ENCODE measurements at regions not wholly inside any gene's neighbourhood (a gene's known extent, or its start where the extent isn't known, plus 50 kb on each side); places are given as distances from the start of the nearest gene placed in this dataset.

DNA sequence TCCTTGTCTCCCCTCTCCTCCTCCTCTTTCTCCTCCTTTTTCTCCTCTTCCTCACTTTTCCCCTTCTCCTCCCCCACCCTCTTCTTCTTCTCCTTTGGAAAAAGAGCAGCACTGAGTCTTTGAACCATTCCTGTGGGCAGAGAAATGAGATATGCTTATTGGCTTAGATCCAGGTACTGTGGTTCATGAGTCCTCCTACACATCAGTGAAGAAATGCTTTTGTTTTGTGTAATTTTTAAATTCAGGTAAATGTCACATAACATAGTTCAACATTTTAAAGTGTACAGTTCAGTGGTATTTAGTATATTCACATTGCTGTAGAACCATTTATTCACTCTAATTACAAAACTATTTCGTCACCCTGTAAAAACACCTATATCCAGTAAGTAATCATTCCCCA is 402.1 kb downstream of the AACS start:
- 64 to 82% methylated on average over 1 of the region's 1 CpG for WGBS, 2 donors
- Histone ChIP-seq H3K4me3 (ENCODE audit: low read depth in 1 of 2, low read length in 2 of 2) (no peak overlapping the region), H3K36me3 (ENCODE audit: control insufficient read depth in 2 of 2, insufficient read depth in 2 of 2, low read length in 1 of 2) (no peaks in the 10 kb centered on the region), H3K4me1 (ENCODE audit: control insufficient read depth in 2 of 2, insufficient read depth in 2 of 2, low read length in 1 of 2) (no peaks in the 10 kb centered on the region), H3K27ac (ENCODE audit: low read depth in 2 of 2, low read length in 1 of 2) (no peak overlapping the region), H3K9me3 (ENCODE audit: control insufficient read depth in 2 of 2, insufficient read depth in 1 of 2, low read depth in 1 of 2, low read length in 1 of 2) (no peaks in the 10 kb centered on the region), H3K27me3 (ENCODE audit: control insufficient read depth in 1 of 2, insufficient read depth in 2 of 2, low read length in 2 of 2) (no peaks in the 10 kb centered on the region)

DNA sequence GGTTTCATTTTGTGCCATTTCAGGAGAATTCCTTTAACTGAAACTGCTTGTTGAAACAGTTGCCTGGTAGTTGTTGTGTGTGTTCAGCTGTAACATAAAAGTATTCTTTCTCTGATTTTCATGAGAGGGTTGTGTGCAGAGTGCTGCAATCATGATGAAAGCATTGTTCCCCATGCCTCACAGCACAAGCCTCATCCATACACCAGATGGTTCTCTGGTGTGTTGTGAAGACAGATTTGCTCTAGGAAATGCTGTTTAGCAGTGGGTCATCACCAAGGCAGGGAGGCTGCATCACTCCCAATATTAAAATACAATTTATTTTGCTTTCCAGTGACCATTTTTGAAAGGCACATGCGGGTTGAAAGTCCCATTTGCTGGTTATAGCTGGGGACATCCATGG is 404.4 kb downstream of the AACS start:
- no peak overlapping the region for H3K27ac ChIP-seq (ENCODE audit: low read depth in 2 of 2, low read length in 1 of 2)
- WGBS, 2 donors: 67 to 90% methylated on average over 1 of the region's 1 CpG
- H3K27me3 ChIP-seq (ENCODE audit: control insufficient read depth in 1 of 2, insufficient read depth in 2 of 2, low read length in 2 of 2): no peaks in the 10 kb centered on the region
- no peaks in the 10 kb centered on the region for H3K36me3 ChIP-seq (ENCODE audit: control insufficient read depth in 2 of 2, insufficient read depth in 2 of 2, low read length in 1 of 2)
- no peak overlapping the region for H3K4me3 ChIP-seq (ENCODE audit: low read depth in 1 of 2, low read length in 2 of 2)
- H3K9me3 ChIP-seq (ENCODE audit: control insufficient read depth in 2 of 2, insufficient read depth in 1 of 2, low read depth in 1 of 2, low read length in 1 of 2): no peaks in the 10 kb centered on the region
- H3K4me1 ChIP-seq (ENCODE audit: control insufficient read depth in 2 of 2, insufficient read depth in 2 of 2, low read length in 1 of 2): no peaks in the 10 kb centered on the region

DNA sequence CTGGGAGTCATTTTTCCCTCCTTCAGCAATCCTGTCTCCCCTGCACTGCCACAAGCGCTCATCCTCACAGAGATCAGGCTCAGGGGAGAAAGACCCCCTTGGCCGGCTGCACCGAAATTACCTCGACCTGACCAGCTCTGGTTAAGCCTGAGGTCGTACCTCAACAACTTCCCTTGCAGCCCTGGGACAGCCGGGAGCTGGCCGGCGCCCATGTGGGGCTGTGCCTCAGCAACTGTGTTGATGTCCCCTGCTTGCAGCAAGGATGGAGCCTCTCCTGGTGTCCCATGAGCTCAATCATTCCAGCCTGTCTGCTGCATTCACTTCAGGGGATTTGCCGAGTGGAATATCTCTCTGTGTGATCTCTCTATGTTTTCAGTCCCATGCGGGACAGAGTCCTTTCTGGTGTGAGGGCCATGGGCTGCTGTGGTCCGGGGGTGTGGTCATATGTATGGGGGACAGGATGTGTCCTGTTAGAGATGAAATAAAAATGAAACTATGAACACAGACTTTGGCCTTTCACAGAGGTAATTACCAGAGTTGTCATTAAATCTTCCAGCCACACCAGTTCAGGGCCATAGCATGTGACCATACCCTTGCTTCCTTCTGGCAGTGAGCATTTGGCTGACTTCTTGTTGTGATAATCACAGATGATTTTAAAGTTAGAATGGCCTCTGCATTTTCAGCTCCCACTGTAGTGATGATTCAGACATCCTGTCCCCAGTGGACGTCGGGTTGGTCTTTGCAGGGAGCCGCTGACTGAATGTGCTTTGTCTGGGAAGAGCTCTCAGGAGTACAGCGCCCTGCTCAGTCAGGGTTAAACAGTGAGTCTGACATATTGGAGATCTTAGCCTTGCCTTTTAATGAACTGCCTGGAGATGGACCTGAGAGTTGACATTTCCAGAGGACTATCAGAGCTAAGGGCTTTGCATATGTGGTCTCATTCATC is 405.9 kb downstream of the AACS start:
- H3K36me3 ChIP-seq (ENCODE audit: control insufficient read depth in 2 of 2, insufficient read depth in 2 of 2, low read length in 1 of 2): no peaks in the 10 kb centered on the region
- H3K4me1 ChIP-seq (ENCODE audit: control insufficient read depth in 2 of 2, insufficient read depth in 2 of 2, low read length in 1 of 2): no peaks in the 10 kb centered on the region
- no peak overlapping the region for H3K27ac ChIP-seq (ENCODE audit: low read depth in 2 of 2, low read length in 1 of 2)
- H3K27me3 ChIP-seq (ENCODE audit: control insufficient read depth in 1 of 2, insufficient read depth in 2 of 2, low read length in 2 of 2): no peaks in the 10 kb centered on the region
- no peaks in the 10 kb centered on the region for H3K9me3 ChIP-seq (ENCODE audit: control insufficient read depth in 2 of 2, insufficient read depth in 1 of 2, low read depth in 1 of 2, low read length in 1 of 2)
- 72 to 75% methylated on average over 15 of the region's 15 CpGs for WGBS, 2 donors
- H3K4me3 ChIP-seq (ENCODE audit: low read depth in 1 of 2, low read length in 2 of 2): no peak overlapping the region

DNA sequence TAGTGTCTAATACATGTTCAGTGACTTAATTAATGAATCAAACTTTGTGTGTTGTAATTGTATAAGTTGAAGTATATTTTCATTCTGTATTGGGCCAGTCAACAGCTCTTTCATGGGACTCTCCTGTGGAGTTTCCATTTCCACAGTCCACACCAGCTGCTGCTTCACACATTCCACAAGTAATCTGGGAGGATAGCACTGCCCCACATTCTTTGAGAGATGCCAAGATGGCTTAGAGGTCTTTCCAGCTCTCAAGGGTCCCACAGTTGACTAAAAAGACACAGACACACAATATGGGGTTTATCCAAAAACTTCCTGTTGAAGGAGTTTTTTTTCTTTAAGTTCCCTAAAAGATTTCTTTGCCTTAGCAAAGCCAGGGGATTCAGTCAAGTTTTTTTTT is 408.3 kb downstream of the AACS start:
- H3K4me3 ChIP-seq (ENCODE audit: low read depth in 1 of 2, low read length in 2 of 2): no peak overlapping the region
- no peaks in the 10 kb centered on the region for H3K9me3 ChIP-seq (ENCODE audit: control insufficient read depth in 2 of 2, insufficient read depth in 1 of 2, low read depth in 1 of 2, low read length in 1 of 2)
- H3K27me3 ChIP-seq (ENCODE audit: control insufficient read depth in 1 of 2, insufficient read depth in 2 of 2, low read length in 2 of 2): no peaks in the 10 kb centered on the region
- no peaks in the 10 kb centered on the region for H3K4me1 ChIP-seq (ENCODE audit: control insufficient read depth in 2 of 2, insufficient read depth in 2 of 2, low read length in 1 of 2)
- H3K27ac ChIP-seq (ENCODE audit: low read depth in 2 of 2, low read length in 1 of 2): no peak overlapping the region
- H3K36me3 ChIP-seq (ENCODE audit: control insufficient read depth in 2 of 2, insufficient read depth in 2 of 2, low read length in 1 of 2): no peaks in the 10 kb centered on the region

DNA sequence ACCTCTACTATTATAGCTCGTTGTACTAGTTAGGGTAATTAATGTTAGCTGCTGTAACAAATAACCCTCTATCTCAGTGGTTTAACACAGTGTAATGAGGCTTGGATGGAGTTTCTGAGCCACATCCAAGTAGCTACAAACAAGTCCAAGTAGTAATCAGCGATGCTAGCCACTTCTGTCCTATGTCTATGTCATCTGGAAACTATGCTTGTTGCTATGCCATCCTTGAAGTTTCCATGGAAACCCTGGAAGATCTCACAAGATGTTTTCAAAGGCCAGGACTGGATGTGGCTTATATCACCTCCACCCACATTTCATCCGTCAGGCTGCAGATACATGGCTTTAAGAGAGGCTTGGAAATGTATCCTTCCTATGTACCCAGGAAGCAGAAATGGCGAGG is 422.1 kb downstream of the AACS start:
- H3K27ac ChIP-seq (ENCODE audit: low read depth in 2 of 2, low read length in 1 of 2): no peak overlapping the region
- no peaks in the 10 kb centered on the region for H3K27me3 ChIP-seq (ENCODE audit: control insufficient read depth in 1 of 2, insufficient read depth in 2 of 2, low read length in 2 of 2)
- WGBS, 2 donors: 81 to 82% methylated on average over 4 of the region's 4 CpGs

DNA sequence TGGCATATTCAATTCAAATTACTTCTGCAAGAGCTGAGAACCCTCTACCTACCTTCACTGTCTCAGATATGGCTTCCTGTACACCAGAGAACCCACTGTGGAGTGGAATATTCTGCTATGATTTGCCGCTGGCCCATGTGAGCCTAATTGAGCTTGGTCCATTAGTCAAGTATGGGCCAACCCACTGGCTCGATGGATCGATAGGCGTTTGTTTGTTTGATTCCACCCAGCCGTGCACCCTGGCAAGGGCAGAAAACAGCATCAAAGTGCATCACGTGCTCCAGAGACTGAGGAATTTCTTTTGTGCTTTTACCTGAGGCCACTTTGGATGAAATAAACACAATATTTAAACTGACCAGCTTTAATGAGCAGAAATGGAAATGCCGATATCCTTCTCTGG is 426.3 kb downstream of the AACS start:
- 78 to 79% methylated on average over 7 of the region's 7 CpGs for WGBS, 2 donors
- no peaks in the 10 kb centered on the region for H3K36me3 ChIP-seq (ENCODE audit: control insufficient read depth in 2 of 2, insufficient read depth in 2 of 2, low read length in 1 of 2)
- H3K27me3 ChIP-seq (ENCODE audit: control insufficient read depth in 1 of 2, insufficient read depth in 2 of 2, low read length in 2 of 2): no peaks in the 10 kb centered on the region
- H3K27ac ChIP-seq (ENCODE audit: low read depth in 2 of 2, low read length in 1 of 2): no peak overlapping the region
- no peak overlapping the region for H3K4me3 ChIP-seq (ENCODE audit: low read depth in 1 of 2, low read length in 2 of 2)
- no peaks in the 10 kb centered on the region for H3K9me3 ChIP-seq (ENCODE audit: control insufficient read depth in 2 of 2, insufficient read depth in 1 of 2, low read depth in 1 of 2, low read length in 1 of 2)
- H3K4me1 ChIP-seq (ENCODE audit: control insufficient read depth in 2 of 2, insufficient read depth in 2 of 2, low read length in 1 of 2): no peaks in the 10 kb centered on the region

More for the DNA sequence above, 422.1 kb downstream of the AACS start:
- Histone ChIP-seq H3K9me3 (ENCODE audit: control insufficient read depth in 2 of 2, insufficient read depth in 1 of 2, low read depth in 1 of 2, low read length in 1 of 2) (no peaks in the 10 kb centered on the region), H3K4me1 (ENCODE audit: control insufficient read depth in 2 of 2, insufficient read depth in 2 of 2, low read length in 1 of 2) (no peaks in the 10 kb centered on the region), H3K36me3 (ENCODE audit: control insufficient read depth in 2 of 2, insufficient read depth in 2 of 2, low read length in 1 of 2) (no peaks in the 10 kb centered on the region), H3K4me3 (ENCODE audit: low read depth in 1 of 2, low read length in 2 of 2) (no peak overlapping the region)

DNA sequence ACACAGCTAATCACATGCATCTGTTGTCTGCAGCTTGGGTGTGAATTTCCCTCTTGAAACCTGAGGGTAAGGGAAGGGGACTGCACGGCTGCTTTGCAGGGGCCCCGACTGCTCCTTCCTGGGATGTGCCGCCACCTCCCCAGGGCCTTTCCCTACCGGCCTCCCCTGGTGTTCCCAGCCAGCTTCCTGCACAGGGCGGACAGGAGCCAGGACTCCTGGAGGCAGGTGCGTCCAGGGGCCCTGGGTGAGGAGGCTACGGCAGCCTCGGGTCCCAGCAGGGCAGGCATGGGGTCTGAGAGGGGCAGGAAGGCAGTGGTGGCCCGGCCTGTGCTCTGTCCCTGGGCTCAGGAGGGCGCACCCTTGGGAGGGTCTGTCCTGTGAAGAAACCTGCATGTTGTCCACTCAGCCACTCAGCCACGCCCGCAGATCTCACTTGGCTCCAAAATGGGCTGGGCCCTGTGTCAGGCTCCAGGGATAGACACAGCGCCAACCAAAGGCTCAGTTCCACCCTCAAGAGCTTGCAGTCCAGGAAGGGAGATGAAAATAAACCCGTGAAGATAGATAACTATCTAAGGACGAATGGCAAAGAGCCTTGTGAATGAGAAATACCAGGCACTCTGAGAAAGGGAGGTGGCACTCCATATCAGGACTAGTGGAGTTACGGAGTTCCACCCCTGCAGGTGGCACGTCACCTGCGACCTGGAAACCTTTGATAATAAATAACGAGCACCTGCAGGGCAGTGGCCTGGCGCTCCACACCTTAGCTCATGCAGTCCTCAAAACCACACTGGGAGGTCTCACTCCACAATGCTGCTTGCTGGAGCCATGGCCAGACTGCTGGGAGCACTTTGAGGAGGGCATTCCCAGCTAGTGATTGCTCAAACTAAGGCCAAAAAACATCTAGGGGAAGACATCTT is 427.4 kb downstream of the AACS start:
- Histone ChIP-seq H3K4me1 (ENCODE audit: control insufficient read depth in 2 of 2, insufficient read depth in 2 of 2, low read length in 1 of 2) (no peaks in the 10 kb centered on the region), H3K4me3 (ENCODE audit: low read depth in 1 of 2, low read length in 2 of 2) (no peak overlapping the region), H3K27me3 (ENCODE audit: control insufficient read depth in 1 of 2, insufficient read depth in 2 of 2, low read length in 2 of 2) (no peaks in the 10 kb centered on the region), H3K36me3 (ENCODE audit: control insufficient read depth in 2 of 2, insufficient read depth in 2 of 2, low read length in 1 of 2) (no peaks in the 10 kb centered on the region), H3K27ac (ENCODE audit: low read depth in 2 of 2, low read length in 1 of 2) (no peak overlapping the region), H3K9me3 (ENCODE audit: control insufficient read depth in 2 of 2, insufficient read depth in 1 of 2, low read depth in 1 of 2, low read length in 1 of 2) (no peaks in the 10 kb centered on the region)
- WGBS, 2 donors: 79 to 84% methylated on average over 19 to 20 of the region's 20 CpGs

DNA sequence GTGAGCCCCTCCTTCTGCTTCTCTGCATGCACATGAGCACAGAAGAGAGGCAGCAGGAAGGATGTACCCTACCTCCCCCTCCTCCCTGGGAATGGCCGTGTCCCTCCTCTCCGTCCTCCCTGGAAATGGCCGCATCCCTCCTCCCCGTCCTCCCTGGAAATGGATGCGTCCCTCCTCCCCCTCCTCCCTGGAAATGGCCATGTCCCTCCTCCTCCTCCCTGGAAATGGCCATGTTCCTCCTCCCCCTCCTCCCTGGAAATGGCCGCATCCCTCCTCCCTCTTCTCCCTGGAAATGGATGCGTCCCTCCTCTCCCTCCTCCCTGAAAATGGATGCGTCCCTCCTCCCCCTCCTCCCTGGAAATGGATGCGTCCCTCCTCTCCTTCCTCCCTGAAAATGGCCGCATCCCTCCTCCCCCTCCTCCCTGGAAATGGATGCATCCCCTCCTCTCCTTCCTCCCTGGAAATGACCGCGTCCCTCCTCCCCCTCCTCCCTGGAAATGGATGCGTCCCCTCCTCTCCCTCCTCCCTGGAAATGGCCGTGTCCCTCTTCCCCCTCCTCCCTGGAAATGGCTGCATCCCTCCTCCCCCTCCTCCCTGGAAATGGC is 428.6 kb downstream of the AACS start:
- Histone ChIP-seq H3K27ac (ENCODE audit: low read depth in 2 of 2, low read length in 1 of 2) (no peak overlapping the region), H3K27me3 (ENCODE audit: control insufficient read depth in 1 of 2, insufficient read depth in 2 of 2, low read length in 2 of 2) (no peaks in the 10 kb centered on the region), H3K36me3 (ENCODE audit: control insufficient read depth in 2 of 2, insufficient read depth in 2 of 2, low read length in 1 of 2) (no peaks in the 10 kb centered on the region), H3K4me3 (ENCODE audit: low read depth in 1 of 2, low read length in 2 of 2) (no peak overlapping the region), H3K9me3 (ENCODE audit: control insufficient read depth in 2 of 2, insufficient read depth in 1 of 2, low read depth in 1 of 2, low read length in 1 of 2) (no peaks in the 10 kb centered on the region), H3K4me1 (ENCODE audit: control insufficient read depth in 2 of 2, insufficient read depth in 2 of 2, low read length in 1 of 2) (no peaks in the 10 kb centered on the region)
- 90 to 91% methylated on average over 9 to 14 of the region's 14 CpGs for WGBS, 2 donors

DNA sequence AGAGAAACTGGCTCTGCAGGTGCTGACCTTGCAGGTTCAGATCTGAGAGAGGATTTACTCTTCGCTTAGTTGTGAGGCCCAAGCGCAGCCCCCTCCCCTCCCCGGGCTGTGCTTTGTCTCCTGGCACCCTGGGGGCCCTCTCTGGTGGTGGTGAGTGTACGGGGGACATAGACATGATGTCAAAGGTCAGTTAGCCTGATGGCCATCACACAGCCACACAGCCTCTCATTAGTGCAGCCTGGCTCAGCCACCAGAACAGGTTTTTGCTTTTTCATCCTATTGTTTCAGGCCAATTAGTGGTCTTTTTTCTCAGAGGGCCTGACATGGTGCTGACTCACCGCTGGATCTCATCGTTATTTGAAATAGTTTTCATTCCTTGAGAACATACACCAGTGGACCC is 437.9 kb downstream of the AACS start:
- H3K4me3 ChIP-seq (ENCODE audit: low read depth in 1 of 2, low read length in 2 of 2): no peak overlapping the region
- no peaks in the 10 kb centered on the region for H3K36me3 ChIP-seq (ENCODE audit: control insufficient read depth in 2 of 2, insufficient read depth in 2 of 2, low read length in 1 of 2)
- H3K9me3 ChIP-seq (ENCODE audit: control insufficient read depth in 2 of 2, insufficient read depth in 1 of 2, low read depth in 1 of 2, low read length in 1 of 2): no peaks in the 10 kb centered on the region
- WGBS, 2 donors: 67 to 70% methylated on average over 6 of the region's 6 CpGs
- H3K27me3 ChIP-seq (ENCODE audit: control insufficient read depth in 1 of 2, insufficient read depth in 2 of 2, low read length in 2 of 2): no peaks in the 10 kb centered on the region
- no peaks in the 10 kb centered on the region for H3K4me1 ChIP-seq (ENCODE audit: control insufficient read depth in 2 of 2, insufficient read depth in 2 of 2, low read length in 1 of 2)
- H3K27ac ChIP-seq (ENCODE audit: low read depth in 2 of 2, low read length in 1 of 2): no peak overlapping the region
